Stomach (tissue), 8 donors: ENCODE measurements at regions not wholly inside any gene's neighbourhood (a gene's known extent, or its start where the extent isn't known, plus 50 kb on each side); places are given as distances from the start of the nearest gene placed in this dataset.
A peak's percentile ranks its signal among the peaks of the same experiment; 100 is the strongest.

Source experiments
- DNase-seq, 2 donors: peaks; one replicate each; pipeline versions ENCODE4 v3.0.0 to v3.0.0-alpha.2; 2013 to 2019
- H3K27ac ChIP-seq, 5 donors: fragments of 200-600 bp in 4 of 5; sonication (generic) in 4 of 5; one replicate each; pipeline ENCODE4 v1.5.1; 2013 to 2019; ENCODE audit warnings: mild to moderate bottlenecking in 1 of 5, moderate library complexity in 1 of 5
- H3K27me3 ChIP-seq, 3 donors: fragments of 200-600 bp; sonication (generic); one replicate each; pipeline ENCODE4 v1.5.1; 2017 to 2019; ENCODE audit warnings: mixed run types in 1 of 3
- H3K36me3 ChIP-seq, 4 donors: fragments of 200-600 bp; sonication (generic); 1 replicate in 3 of 4; 2 replicates in 1 of 4; pipeline ENCODE4 v1.5.1; 2016 to 2019
- H3K4me1 ChIP-seq, 4 donors: fragments of 200-600 bp; sonication (generic); one replicate each; pipeline ENCODE4 v1.5.1; 2016 to 2019
- H3K4me3 ChIP-seq, 4 donors: fragments of 200-600 bp; sonication (generic) in 3 of 4; one replicate each; pipeline ENCODE4 v1.5.1; 2016 to 2019; ENCODE audit warnings: mild to moderate bottlenecking in 1 of 4
- H3K9me3 ChIP-seq, 4 donors: fragments of 200-600 bp; sonication (generic); one replicate each; pipeline ENCODE4 v1.5.1; 2016 to 2019
- CTCF ChIP-seq, 7 experiments: fragments of 450-650 bp in 4 of 7; fragments of 200-600 bp in 3 of 7; sonication (generic) in 3 of 7; IDR thresholded peaks; one replicate each; pipeline ENCODE4 v1.5.1; 2016 to 2019; ENCODE audit warnings: antibody characterized with exemption in 7 of 7, control low read depth in 2 of 7, mild to moderate bottlenecking in 1 of 7
- EP300 ChIP-seq: sonication (generic); formaldehyde crosslinking; IDR thresholded peaks from one replicate; pipeline ENCODE4 v1.6.1; 2017; ENCODE audit warnings: antibody characterized with exemption
- POLR2A ChIP-seq, 4 donors: fragments of 450-650 bp; IDR thresholded peaks; one replicate each; pipeline ENCODE4 v1.6.1; 2016; ENCODE audit warnings: antibody characterized with exemption in 4 of 4, control low read depth in 2 of 4, mild to moderate bottlenecking in 1 of 4, moderate library complexity in 1 of 4
- POLR2AphosphoS5 ChIP-seq, 3 donors: sonication (generic); formaldehyde crosslinking; IDR thresholded peaks; one replicate each; pipeline ENCODE4 v1.6.1; 2016; ENCODE audit warnings: antibody characterized with exemption in 3 of 3
- WGBS, 5 donors: extraction: QIAGEN DNeasy Blood & Tissue Kit in 3 of 5; methylation state at CpG; one replicate each; pipeline versions ENCODE4 v1.1.5 to v1.1.7; 2013 to 2018; 5-methylcytosine and 5-hydroxymethylcytosine counted together
- intact Hi-C: fragments of 100-400 bp; cut with DNase I; formaldehyde crosslinking; loops from one replicate; pipeline ENCODE4 v1.15.1; 2023; ENCODE audit warnings: low total_unique reads
- donor health status: healthy with polysubstance abuse.
- donor health status: Bipolar disorder and iron deficiency.
- donor health status: healthy.

- Histone ChIP-seq H3K36me3 (no peaks in the 10 kb centered on the region), H3K4me1 (no peaks in the 10 kb centered on the region), H3K27me3 (no peaks in the 10 kb centered on the region), H3K27ac (no peak overlapping the region), H3K4me3 (no peak overlapping the region), H3K9me3 (no peaks in the 10 kb centered on the region)
- no peak for DNase-seq
- 48 to 90% (median 87%) methylated on average over 3 of the region's 3 CpGs for WGBS, 5 donors
- TF ChIP-seq CTCF (IDR thresholded peaks at IDR 0.05), result no peak
- intact Hi-C loops, result no loop called here
These were observed 224.2 kb upstream of the PABPC4L start for GRCh38 chr4:134425756-134426155.

- H3K27ac ChIP-seq, result no peak overlapping the region
- 68 to 100% (median 80%) methylated on average over 1 of the region's 1 CpG for WGBS, 5 donors
- H3K4me1 ChIP-seq, result no peaks in the 10 kb centered on the region
- peak in 1 of 2 donors; percentile 2 for DNase-seq
- H3K27me3 ChIP-seq, result no peaks in the 10 kb centered on the region
- TF ChIP-seq CTCF (IDR thresholded peaks at IDR 0.05) (no peak), POLR2AphosphoS5 (IDR thresholded peaks at IDR 0.05) (no peak)
- no peaks in the 10 kb centered on the region for H3K9me3 ChIP-seq
- no peaks in the 10 kb centered on the region for H3K36me3 ChIP-seq
- intact Hi-C loops, result no loop called here
- H3K4me3 ChIP-seq, result no peak overlapping the region
These were observed 221.2 kb upstream of the PABPC4L start for GRCh38 chr4:134422776-134423175.

GRCh38 chr4:134421734-134422133 lies 220.1 kb upstream of the PABPC4L start:
- Histone ChIP-seq H3K4me1 (no peaks in the 10 kb centered on the region), H3K27me3 (no peaks in the 10 kb centered on the region), H3K27ac (no peak overlapping the region), H3K4me3 (no peak overlapping the region), H3K9me3 (no peaks in the 10 kb centered on the region), H3K36me3 (no peaks in the 10 kb centered on the region)
- TF ChIP-seq EP300 (no peak), POLR2AphosphoS5 (IDR thresholded peaks at IDR 0.05) (no peak), POLR2A (IDR thresholded peaks at IDR 0.05) (no peak), CTCF (IDR thresholded peaks at IDR 0.05) (no peak)
- peak in 1 of 2 donors; percentile 25 for DNase-seq
- WGBS, 5 donors, result 68 to 84% (median 74%) methylated on average over 3 of the region's 3 CpGs
- intact Hi-C loops, result no loop called here

- 35 to 47% (median 38%) methylated on average over 2 of the region's 2 CpGs for WGBS, 5 donors
- TF ChIP-seq POLR2A (IDR thresholded peaks at IDR 0.05) (no peak), POLR2AphosphoS5 (IDR thresholded peaks at IDR 0.05) (no peak), CTCF (IDR thresholded peaks at IDR 0.05) (no peak), EP300 (no peak)
- H3K36me3 ChIP-seq, result no peaks in the 10 kb centered on the region
- no peaks in the 10 kb centered on the region for H3K4me1 ChIP-seq
- H3K9me3 ChIP-seq, result no peaks in the 10 kb centered on the region
- peak in 1 of 2 donors; percentile 10 for DNase-seq
- H3K27me3 ChIP-seq, result no peaks in the 10 kb centered on the region
- H3K4me3 ChIP-seq, result no peak overlapping the region
- intact Hi-C loops, result no loop called here
- no peak overlapping the region for H3K27ac ChIP-seq
These were observed 207.3 kb upstream of the PABPC4L start for GRCh38 chr4:134408897-134409296.

- no peaks in the 10 kb centered on the region for H3K36me3 ChIP-seq
- peaks cover 0 to 16% (median 5%) of the 10 kb centered on the region in 4 donors for H3K9me3 ChIP-seq
- WGBS, 5 donors, result 55 to 82% (median 72%) methylated on average over 2 of the region's 2 CpGs
- intact Hi-C loops, result no loop called here
- no peak overlapping the region for H3K4me3 ChIP-seq
- H3K4me1 ChIP-seq, result no peaks in the 10 kb centered on the region
- no peaks in the 10 kb centered on the region for H3K27me3 ChIP-seq
- TF ChIP-seq EP300, result no peak
- no peak for TF ChIP-seq POLR2AphosphoS5 (IDR thresholded peaks at IDR 0.05)
- TF ChIP-seq CTCF (IDR thresholded peaks at IDR 0.05), result no peak
- no peak for TF ChIP-seq POLR2A (IDR thresholded peaks at IDR 0.05)
- no peak overlapping the region for H3K27ac ChIP-seq
- no peak for DNase-seq
These were observed 200.2 kb upstream of the PABPC4L start for GRCh38 chr4:134401798-134402197.
